ENCODE measurements at regions not wholly inside any gene's neighbourhood (a gene's known extent, or its start where the extent isn't known, plus 50 kb on each side); places are given as distances from the start of the nearest gene placed in this dataset.
"Not testable (repeated sequence)": the region's sequence is repeated elsewhere in the genome, so short reads cannot be mapped to it uniquely, and the experiment has no call there.

GRCh38 chr7:89685287-89685686 lies 469.0 kb upstream of the STEAP1 start:
- Histone ChIP-seq H3K36me3 (ENCODE audit: control insufficient read depth, insufficient read depth, low read length) (no peaks in the 10 kb centered on the region), H3K9me3 (ENCODE audit: control insufficient read depth, insufficient read depth, low read length) (no peaks in the 10 kb centered on the region), H3K4me1 (ENCODE audit: control insufficient read depth, insufficient read depth, low read length) (no peaks in the 10 kb centered on the region)

GRCh38 chr7:89687211-89687610 lies 467.1 kb upstream of the STEAP1 start:
- H3K36me3 ChIP-seq (ENCODE audit: control insufficient read depth, insufficient read depth, low read length) = no peaks in the 10 kb centered on the region
- H3K4me1 ChIP-seq (ENCODE audit: control insufficient read depth, insufficient read depth, low read length) = no peaks in the 10 kb centered on the region
- no peak overlapping the region for H3K9ac ChIP-seq (ENCODE audit: low read depth, low read length)
- no peaks in the 10 kb centered on the region for H3K27me3 ChIP-seq (ENCODE audit: control insufficient read depth, insufficient read depth, low read length)
- no peaks in the 10 kb centered on the region for H3K9me3 ChIP-seq (ENCODE audit: control insufficient read depth, insufficient read depth, low read length)
- no peak overlapping the region for H3K27ac ChIP-seq (ENCODE audit: low read depth, low read length)
- H3K4me3 ChIP-seq (ENCODE audit: low read depth, low read length) = no peak overlapping the region

More at GRCh38 chr7:89685287-89685686, 469.0 kb upstream of the STEAP1 start:
- H3K27ac ChIP-seq (ENCODE audit: low read depth, low read length) = no peak overlapping the region
- H3K9ac ChIP-seq (ENCODE audit: low read depth, low read length) = no peak overlapping the region
- H3K27me3 ChIP-seq (ENCODE audit: control insufficient read depth, insufficient read depth, low read length) = no peaks in the 10 kb centered on the region
- H3K4me3 ChIP-seq (ENCODE audit: low read depth, low read length) = no peak overlapping the region

- no peaks in the 10 kb centered on the region for H3K27me3 ChIP-seq (ENCODE audit: control insufficient read depth, insufficient read depth, low read length)
- no peaks in the 10 kb centered on the region for H3K36me3 ChIP-seq (ENCODE audit: control insufficient read depth, insufficient read depth, low read length)
- H3K9ac ChIP-seq (ENCODE audit: low read depth, low read length) = no peak overlapping the region
- H3K4me3 ChIP-seq (ENCODE audit: low read depth, low read length) = no peak overlapping the region
- no peaks in the 10 kb centered on the region for H3K4me1 ChIP-seq (ENCODE audit: control insufficient read depth, insufficient read depth, low read length)
- H3K9me3 ChIP-seq (ENCODE audit: control insufficient read depth, insufficient read depth, low read length) = peaks cover 5% of the 10 kb centered on the region; the same call in 1 of the 2 replicates
- no peak overlapping the region for H3K27ac ChIP-seq (ENCODE audit: low read depth, low read length)
Observed at GRCh38 chr7:89695241-89695640, 459.0 kb upstream of the STEAP1 start.

- Histone ChIP-seq H3K4me3 (ENCODE audit: low read depth, low read length) (no peak overlapping the region), H3K36me3 (ENCODE audit: control insufficient read depth, insufficient read depth, low read length) (no peaks in the 10 kb centered on the region), H3K27ac (ENCODE audit: low read depth, low read length) (no peak overlapping the region), H3K9me3 (ENCODE audit: control insufficient read depth, insufficient read depth, low read length) (no peaks in the 10 kb centered on the region), H3K27me3 (ENCODE audit: control insufficient read depth, insufficient read depth, low read length) (no peaks in the 10 kb centered on the region), H3K9ac (ENCODE audit: low read depth, low read length) (no peak overlapping the region), H3K4me1 (ENCODE audit: control insufficient read depth, insufficient read depth, low read length) (no peaks in the 10 kb centered on the region)
Observed at GRCh38 chr7:89714131-89714530, 440.1 kb upstream of the STEAP1 start.

GRCh38 chr7:89718941-89719340 lies 435.3 kb upstream of the STEAP1 start:
- H3K9me3 ChIP-seq (ENCODE audit: control insufficient read depth, insufficient read depth, low read length); H3K27ac ChIP-seq (ENCODE audit: low read depth, low read length); H3K36me3 ChIP-seq (ENCODE audit: control insufficient read depth, insufficient read depth, low read length); H3K9ac ChIP-seq (ENCODE audit: low read depth, low read length); H3K4me1 ChIP-seq (ENCODE audit: control insufficient read depth, insufficient read depth, low read length); H3K27me3 ChIP-seq (ENCODE audit: control insufficient read depth, insufficient read depth, low read length); H3K4me3 ChIP-seq (ENCODE audit: low read depth, low read length): not testable (repeated sequence)

- Histone ChIP-seq H3K9me3 (ENCODE audit: control insufficient read depth, insufficient read depth, low read length) (no peaks in the 10 kb centered on the region), H3K4me3 (ENCODE audit: low read depth, low read length) (no peak overlapping the region), H3K9ac (ENCODE audit: low read depth, low read length) (no peak overlapping the region), H3K4me1 (ENCODE audit: control insufficient read depth, insufficient read depth, low read length) (no peaks in the 10 kb centered on the region), H3K27me3 (ENCODE audit: control insufficient read depth, insufficient read depth, low read length) (no peaks in the 10 kb centered on the region), H3K27ac (ENCODE audit: low read depth, low read length) (no peak overlapping the region), H3K36me3 (ENCODE audit: control insufficient read depth, insufficient read depth, low read length) (no peaks in the 10 kb centered on the region)
Observed at GRCh38 chr7:89728481-89728880, 425.8 kb upstream of the STEAP1 start.

GRCh38 chr7:89731751-89732445 lies 422.4 kb upstream of the STEAP1 start:
- no peaks in the 10 kb centered on the region for H3K27me3 ChIP-seq (ENCODE audit: control insufficient read depth, insufficient read depth, low read length)
- no peak overlapping the region for H3K4me3 ChIP-seq (ENCODE audit: low read depth, low read length)

GRCh38 chr7:89738549-89738948 lies 415.7 kb upstream of the STEAP1 start:
- Histone ChIP-seq H3K27ac (ENCODE audit: low read depth, low read length) (no peak overlapping the region), H3K9ac (ENCODE audit: low read depth, low read length) (no peak overlapping the region), H3K36me3 (ENCODE audit: control insufficient read depth, insufficient read depth, low read length) (no peaks in the 10 kb centered on the region), H3K27me3 (ENCODE audit: control insufficient read depth, insufficient read depth, low read length) (no peaks in the 10 kb centered on the region), H3K9me3 (ENCODE audit: control insufficient read depth, insufficient read depth, low read length) (no peaks in the 10 kb centered on the region), H3K4me1 (ENCODE audit: control insufficient read depth, insufficient read depth, low read length) (no peaks in the 10 kb centered on the region), H3K4me3 (ENCODE audit: low read depth, low read length) (no peak overlapping the region)

More at GRCh38 chr7:89731751-89732445, 422.4 kb upstream of the STEAP1 start:
- Histone ChIP-seq H3K27ac (ENCODE audit: low read depth, low read length) (no peak overlapping the region), H3K4me1 (ENCODE audit: control insufficient read depth, insufficient read depth, low read length) (no peaks in the 10 kb centered on the region), H3K9me3 (ENCODE audit: control insufficient read depth, insufficient read depth, low read length) (no peaks in the 10 kb centered on the region), H3K9ac (ENCODE audit: low read depth, low read length) (no peak overlapping the region), H3K36me3 (ENCODE audit: control insufficient read depth, insufficient read depth, low read length) (no peaks in the 10 kb centered on the region)

GRCh38 chr7:89757910-89758309 lies 396.4 kb upstream of the STEAP1 start:
- H3K27me3 ChIP-seq (ENCODE audit: control insufficient read depth, insufficient read depth, low read length) = no peaks in the 10 kb centered on the region
- no peak overlapping the region for H3K9ac ChIP-seq (ENCODE audit: low read depth, low read length)
- H3K4me3 ChIP-seq (ENCODE audit: low read depth, low read length) = no peak overlapping the region
- H3K27ac ChIP-seq (ENCODE audit: low read depth, low read length) = no peak overlapping the region
- no peaks in the 10 kb centered on the region for H3K4me1 ChIP-seq (ENCODE audit: control insufficient read depth, insufficient read depth, low read length)
- no peaks in the 10 kb centered on the region for H3K9me3 ChIP-seq (ENCODE audit: control insufficient read depth, insufficient read depth, low read length)
- no peaks in the 10 kb centered on the region for H3K36me3 ChIP-seq (ENCODE audit: control insufficient read depth, insufficient read depth, low read length)

- Histone ChIP-seq H3K27me3 (ENCODE audit: control insufficient read depth, insufficient read depth, low read length) (no peaks in the 10 kb centered on the region), H3K4me3 (ENCODE audit: low read depth, low read length) (no peak overlapping the region), H3K36me3 (ENCODE audit: control insufficient read depth, insufficient read depth, low read length) (no peaks in the 10 kb centered on the region), H3K9ac (ENCODE audit: low read depth, low read length) (no peak overlapping the region), H3K27ac (ENCODE audit: low read depth, low read length) (no peak overlapping the region), H3K9me3 (ENCODE audit: control insufficient read depth, insufficient read depth, low read length) (no peaks in the 10 kb centered on the region), H3K4me1 (ENCODE audit: control insufficient read depth, insufficient read depth, low read length) (no peaks in the 10 kb centered on the region)
Observed at GRCh38 chr7:89760690-89761089, 393.6 kb upstream of the STEAP1 start.

GRCh38 chr7:89761173-89761572 lies 393.1 kb upstream of the STEAP1 start:
- Histone ChIP-seq H3K9me3 (ENCODE audit: control insufficient read depth, insufficient read depth, low read length) (no peaks in the 10 kb centered on the region), H3K4me1 (ENCODE audit: control insufficient read depth, insufficient read depth, low read length) (no peaks in the 10 kb centered on the region), H3K36me3 (ENCODE audit: control insufficient read depth, insufficient read depth, low read length) (no peaks in the 10 kb centered on the region), H3K27ac (ENCODE audit: low read depth, low read length) (no peak overlapping the region), H3K9ac (ENCODE audit: low read depth, low read length) (no peak overlapping the region), H3K27me3 (ENCODE audit: control insufficient read depth, insufficient read depth, low read length) (no peaks in the 10 kb centered on the region), H3K4me3 (ENCODE audit: low read depth, low read length) (no peak overlapping the region)
